BJ (cell line): ENCODE measurements at regions not wholly inside any gene's neighbourhood (a gene's known extent, or its start where the extent isn't known, plus 50 kb on each side); places are given as distances from the start of the nearest gene placed in this dataset.

ENCODE experiments used
- CTCF ChIA-PET: fragments of 350-600 bp; formaldehyde crosslinking; extraction: SDS; loops from one replicate; lab custom pipeline; 2021; ENCODE audit warnings: antibody characterized with exemption, inconsistent platforms; lab: Yijun Ruan, JAX
- POLR2A ChIA-PET: fragments of 300-600 bp; sonication (Branson Sonifier 250); formaldehyde crosslinking; extraction: SDS; loops from one replicate; lab custom pipeline; 2021; ENCODE audit warnings: antibody characterized with exemption; lab: Charles Lee
- DNase-seq: peaks from one replicate; pipeline ENCODE4 v3.0.0-alpha.2; 2011; ENCODE audit warnings: low read depth
- H3K27me3 ChIP-seq: 2 replicates; pipeline ENCODE4 v1.6.0; 2011; ENCODE audit warnings: low read length; ENCODE audit not compliant: control insufficient read depth, insufficient read depth
- H3K36me3 ChIP-seq: 2 replicates; pipeline ENCODE4 v1.5.1; 2011; ENCODE audit warnings: low read length; ENCODE audit not compliant: control insufficient read depth, insufficient read depth
- H3K4me3 ChIP-seq: 2 replicates; pipeline ENCODE4 v1.5.1; 2011; ENCODE audit warnings: low read depth, mild to moderate bottlenecking, control low read depth, low read length
- TF ChIP-seq, protein P1 (sequence below): IDR thresholded peaks from 2 replicates; pipeline ENCODE4 v1.5.1; 2011; ENCODE audit warnings: low read depth, mild to moderate bottlenecking, control low read depth, inconsistent platforms, low read length, moderate library complexity; ENCODE audit not compliant: insufficient read depth

DNA sequence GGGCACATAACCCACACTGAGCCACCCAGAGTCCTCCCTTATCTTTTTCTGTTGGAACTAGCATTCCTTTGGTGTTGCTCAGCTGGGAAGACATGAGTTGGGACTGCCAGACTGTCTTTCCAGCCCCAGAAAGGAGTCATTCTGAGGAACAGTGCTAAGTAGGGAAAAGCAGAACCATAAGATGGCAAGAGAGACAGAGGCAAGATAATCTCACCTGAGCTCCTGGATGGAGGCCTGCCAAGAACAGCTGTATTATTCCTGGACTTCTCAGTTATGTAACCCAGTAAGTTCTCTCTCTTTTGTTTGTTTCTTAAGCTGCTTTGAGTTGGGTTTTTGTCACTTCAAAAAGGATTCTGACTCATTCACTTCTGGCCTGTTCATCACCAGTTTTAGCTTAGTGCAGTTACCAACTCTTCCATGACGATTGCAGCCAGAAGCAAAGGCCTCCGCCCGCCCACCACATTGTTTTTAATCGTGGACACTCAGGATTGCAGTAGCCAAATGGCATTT lies 134.4 kb downstream of the OMA1 start:
- no peak overlapping the region for H3K4me3 ChIP-seq
- DNase-seq = peak; percentile 50
- POLR2A ChIA-PET = no interaction called here
- TF ChIP-seq, protein P1, sequence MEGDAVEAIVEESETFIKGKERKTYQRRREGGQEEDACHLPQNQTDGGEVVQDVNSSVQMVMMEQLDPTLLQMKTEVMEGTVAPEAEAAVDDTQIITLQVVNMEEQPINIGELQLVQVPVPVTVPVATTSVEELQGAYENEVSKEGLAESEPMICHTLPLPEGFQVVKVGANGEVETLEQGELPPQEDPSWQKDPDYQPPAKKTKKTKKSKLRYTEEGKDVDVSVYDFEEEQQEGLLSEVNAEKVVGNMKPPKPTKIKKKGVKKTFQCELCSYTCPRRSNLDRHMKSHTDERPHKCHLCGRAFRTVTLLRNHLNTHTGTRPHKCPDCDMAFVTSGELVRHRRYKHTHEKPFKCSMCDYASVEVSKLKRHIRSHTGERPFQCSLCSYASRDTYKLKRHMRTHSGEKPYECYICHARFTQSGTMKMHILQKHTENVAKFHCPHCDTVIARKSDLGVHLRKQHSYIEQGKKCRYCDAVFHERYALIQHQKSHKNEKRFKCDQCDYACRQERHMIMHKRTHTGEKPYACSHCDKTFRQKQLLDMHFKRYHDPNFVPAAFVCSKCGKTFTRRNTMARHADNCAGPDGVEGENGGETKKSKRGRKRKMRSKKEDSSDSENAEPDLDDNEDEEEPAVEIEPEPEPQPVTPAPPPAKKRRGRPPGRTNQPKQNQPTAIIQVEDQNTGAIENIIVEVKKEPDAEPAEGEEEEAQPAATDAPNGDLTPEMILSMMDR = no peak
- CTCF ChIA-PET = interaction anchor here (0.9 kb wide), 2 partner anchors 11 to 20 kb away, joined by 3 to 4 read pairs; no protein-coding TSS in a partner anchor
- no peaks in the 10 kb centered on the region for H3K36me3 ChIP-seq
- no peaks in the 10 kb centered on the region for H3K27me3 ChIP-seq

DNA sequence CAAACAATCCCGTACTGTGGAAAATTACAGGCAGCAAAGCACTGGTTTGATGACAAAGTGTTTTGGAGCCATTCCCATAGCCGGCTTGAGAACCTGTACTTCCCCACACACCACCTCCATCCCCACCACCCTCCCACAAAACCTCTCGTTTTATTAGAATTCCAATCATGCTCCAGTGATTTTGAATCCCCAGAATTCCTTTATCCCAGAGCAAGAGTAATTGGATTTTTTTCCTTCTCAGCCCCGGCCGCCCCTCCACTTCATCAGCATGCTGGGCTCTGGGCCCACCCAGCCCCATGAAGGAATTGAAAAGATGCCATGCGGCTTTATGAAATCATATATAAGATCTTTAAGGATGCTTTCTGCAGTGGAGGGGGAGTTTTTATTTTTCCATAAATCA lies 136.6 kb downstream of the OMA1 start:
- Histone ChIP-seq H3K36me3 (no peaks in the 10 kb centered on the region), H3K4me3 (no peak overlapping the region), H3K27me3 (no peaks in the 10 kb centered on the region)
- DNase-seq = peak; percentile 96
- ChIA-PET CTCF (no interaction called here), POLR2A (no interaction called here)
- TF ChIP-seq, protein P1 = no peak

DNA sequence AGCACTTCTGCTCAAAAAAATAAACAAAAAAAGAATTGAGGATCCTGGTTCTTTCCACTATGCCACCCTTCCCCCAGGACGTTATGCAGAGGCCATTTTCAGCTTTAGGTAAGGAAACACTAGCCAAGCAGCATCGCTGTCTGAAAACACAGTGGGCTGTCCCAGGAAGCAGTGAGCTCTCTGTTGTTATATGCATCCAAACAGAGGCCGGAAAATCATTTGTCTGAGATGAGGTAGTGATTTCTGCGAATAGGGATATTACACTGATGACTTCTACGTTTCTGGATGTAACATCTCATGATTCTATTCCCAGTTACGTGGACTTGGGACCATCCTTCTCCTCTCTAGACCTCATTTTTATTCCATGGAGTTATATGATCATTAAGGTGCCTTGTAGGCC lies 137.2 kb downstream of the OMA1 start:
- ChIA-PET CTCF (no interaction called here), POLR2A (no interaction called here)
- DNase-seq = no peak
- H3K4me3 ChIP-seq = no peak overlapping the region
- no peaks in the 10 kb centered on the region for H3K27me3 ChIP-seq
- TF ChIP-seq, protein P1 = no peak
- no peaks in the 10 kb centered on the region for H3K36me3 ChIP-seq

DNA sequence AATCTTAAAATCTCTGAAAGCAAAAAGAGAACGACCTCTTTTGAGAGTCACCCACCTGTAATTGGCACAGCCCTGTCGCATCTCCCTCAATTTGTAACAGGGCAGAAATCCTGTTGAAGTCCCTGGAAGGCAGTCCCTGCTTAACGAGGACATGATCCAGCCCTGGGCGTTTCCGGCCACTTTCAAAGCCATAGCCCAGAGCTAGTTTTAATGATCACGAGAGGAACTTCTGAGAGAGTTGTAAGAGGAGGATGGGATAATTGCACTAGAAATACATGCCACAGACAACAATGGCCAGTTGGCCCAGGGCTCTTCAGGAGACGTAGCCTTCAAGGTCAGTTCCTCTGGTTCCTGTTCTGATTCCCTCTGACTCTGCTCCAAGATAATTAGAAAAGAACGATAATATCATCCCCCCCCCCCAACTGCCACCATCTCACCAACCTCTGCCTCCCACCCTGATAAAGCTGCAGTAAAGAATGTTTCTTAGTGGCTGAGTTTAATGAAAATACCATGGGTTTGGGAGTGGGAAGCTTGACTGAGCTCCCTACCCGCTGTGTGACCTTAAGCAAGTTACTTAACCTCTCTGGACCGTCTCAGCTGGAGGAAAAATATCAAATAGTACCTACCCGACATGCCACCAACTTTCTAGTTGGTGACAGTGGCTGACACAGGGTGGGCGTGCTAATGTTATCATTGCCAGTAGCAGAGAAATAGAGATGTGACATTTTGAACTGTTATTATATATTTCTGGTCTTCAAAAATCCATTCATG lies 140.0 kb downstream of the OMA1 start:
- Histone ChIP-seq H3K4me3 (no peak overlapping the region), H3K36me3 (no peaks in the 10 kb centered on the region), H3K27me3 (no peaks in the 10 kb centered on the region)
- DNase-seq = no peak
- ChIA-PET POLR2A (no interaction called here), CTCF (no interaction called here)
- TF ChIP-seq, protein P1 = no peak

DNA sequence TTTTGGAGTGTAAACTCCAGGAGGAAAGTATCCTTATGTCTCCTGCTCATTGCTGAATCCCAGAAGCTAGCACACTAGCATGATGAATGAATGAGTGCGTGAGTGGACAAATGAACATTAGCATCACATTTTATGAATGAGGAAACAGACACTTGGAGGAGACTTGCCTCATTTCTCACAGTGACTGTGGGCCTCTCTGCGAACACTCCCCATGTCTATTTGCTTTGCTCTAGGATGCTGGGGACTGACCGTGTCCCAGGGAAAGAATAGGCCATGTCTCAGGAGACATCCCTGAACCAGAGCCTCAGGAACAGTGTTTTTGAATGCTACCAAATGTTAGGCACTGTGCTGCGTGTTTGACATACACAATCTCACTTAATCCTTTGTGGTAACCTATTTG lies 140.9 kb downstream of the OMA1 start:
- CTCF ChIA-PET = no interaction called here
- no peaks in the 10 kb centered on the region for H3K27me3 ChIP-seq
- POLR2A ChIA-PET = no interaction called here
- no peaks in the 10 kb centered on the region for H3K36me3 ChIP-seq
- TF ChIP-seq, protein P1 = no peak
- no peak for DNase-seq
- H3K4me3 ChIP-seq = no peak overlapping the region
